HEK293T (cell line): ENCODE measurements at regions not wholly inside any gene's neighbourhood (a gene's known extent, or its start where the extent isn't known, plus 50 kb on each side); places are given as distances from the start of the nearest gene placed in this dataset.

Experiments used
- ARNT ChIP-seq: fragments of 450-650 bp; IDR thresholded peaks from 2 replicates; pipeline ENCODE4 v1.6.1; 2017; ENCODE audit warnings: mild to moderate bottlenecking
- BHLHE40 ChIP-seq: fragments of 450-650 bp; IDR thresholded peaks from 2 replicates; pipeline ENCODE4 v1.6.1; 2016; ENCODE audit warnings: mild to moderate bottlenecking, moderate library complexity, borderline replicate concordance
- FOXA1 ChIP-seq: fragments of 450-650 bp; IDR thresholded peaks from 2 replicates; pipeline ENCODE4 v1.6.1; 2016; ENCODE audit warnings: mild to moderate bottlenecking
- FOXM1 ChIP-seq: fragments of 450-650 bp; IDR thresholded peaks from 2 replicates; pipeline ENCODE4 v1.6.1; 2017; ENCODE audit warnings: mild to moderate bottlenecking, borderline replicate concordance
- HDGF ChIP-seq: fragments of 450-650 bp; IDR thresholded peaks from 2 replicates; pipeline ENCODE4 v1.6.1; 2017; ENCODE audit warnings: antibody characterized with exemption, borderline replicate concordance
- LEF1 ChIP-seq: fragments of 450-650 bp; IDR thresholded peaks from 2 replicates; pipeline ENCODE4 v1.6.1; 2017; ENCODE audit warnings: mild to moderate bottlenecking, borderline replicate concordance
- TARDBP ChIP-seq: fragments of 450-650 bp; IDR thresholded peaks from 2 replicates; pipeline ENCODE4 v1.6.1; 2016
- ZNF384 ChIP-seq: fragments of 450-650 bp; IDR thresholded peaks from 2 replicates; pipeline ENCODE4 v1.6.1; 2016

DNA sequence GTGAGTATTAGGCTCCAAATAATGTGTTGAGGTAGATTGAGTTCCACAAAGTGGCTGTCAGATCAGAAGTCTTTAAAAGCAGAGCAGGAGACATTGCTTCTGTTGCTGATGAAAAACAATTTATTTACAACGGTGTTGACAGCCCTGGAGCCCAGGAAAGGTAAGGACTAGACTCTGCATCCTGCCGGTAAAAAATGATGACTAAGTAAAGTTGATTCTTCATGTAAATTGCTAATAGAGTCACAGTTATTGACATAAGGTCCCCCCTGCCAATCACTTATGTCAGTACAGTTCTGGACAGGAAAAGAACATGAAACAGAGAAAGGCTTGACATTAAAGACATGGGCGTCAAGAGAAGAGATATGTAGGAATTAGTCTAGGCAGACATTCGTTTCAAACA lies 552.5 kb downstream of the HTR1A start:
- TF ChIP-seq LEF1 (no peak), ARNT (no peak), FOXM1 (no peak), BHLHE40 (no peak), FOXA1 (no peak), ZNF384 (no peak), TARDBP (no peak), HDGF (no peak)
